ENCODE measurements at regions not wholly inside any gene's neighbourhood (a gene's known extent, or its start where the extent isn't known, plus 50 kb on each side); places are given as distances from the start of the nearest gene placed in this dataset.
"Not testable (repeated sequence)": the region's sequence is repeated elsewhere in the genome, so short reads cannot be mapped to it uniquely, and the experiment has no call there.

DNA sequence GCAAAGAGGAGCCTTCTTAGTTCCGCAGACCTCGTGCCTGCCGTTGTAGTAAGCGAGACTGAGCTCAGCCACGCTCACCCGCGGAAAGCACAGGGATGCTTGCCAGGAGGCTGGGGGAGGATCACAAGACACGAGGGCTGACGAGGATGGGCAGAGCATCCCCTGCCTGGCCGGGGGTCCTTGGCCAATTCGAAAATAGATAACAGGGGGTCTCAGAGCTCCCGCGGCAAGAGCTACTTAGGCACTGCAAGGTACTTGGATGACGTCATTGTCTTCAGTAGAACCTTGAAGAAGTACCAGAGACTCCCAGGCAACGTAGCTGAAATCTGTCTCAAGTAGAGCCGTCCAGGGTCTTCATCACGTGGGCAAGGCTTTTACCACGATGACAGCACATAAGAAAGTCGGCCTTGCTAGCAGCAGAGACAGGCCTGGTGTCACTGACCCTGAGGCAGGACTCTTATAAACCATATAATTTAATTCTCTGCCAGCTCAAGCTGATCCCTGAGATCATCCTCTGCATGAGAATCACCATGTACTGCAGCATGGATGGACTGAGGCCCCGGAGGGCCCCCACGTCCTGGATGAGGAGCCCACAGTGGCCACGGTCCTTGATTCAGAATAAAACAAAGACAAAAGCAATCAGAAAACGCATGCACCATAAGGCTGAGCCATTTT, 81.9 kb downstream of the TMEM18 start:
- no peak for DNase-seq (ENCODE audit: low spot score)

DNA sequence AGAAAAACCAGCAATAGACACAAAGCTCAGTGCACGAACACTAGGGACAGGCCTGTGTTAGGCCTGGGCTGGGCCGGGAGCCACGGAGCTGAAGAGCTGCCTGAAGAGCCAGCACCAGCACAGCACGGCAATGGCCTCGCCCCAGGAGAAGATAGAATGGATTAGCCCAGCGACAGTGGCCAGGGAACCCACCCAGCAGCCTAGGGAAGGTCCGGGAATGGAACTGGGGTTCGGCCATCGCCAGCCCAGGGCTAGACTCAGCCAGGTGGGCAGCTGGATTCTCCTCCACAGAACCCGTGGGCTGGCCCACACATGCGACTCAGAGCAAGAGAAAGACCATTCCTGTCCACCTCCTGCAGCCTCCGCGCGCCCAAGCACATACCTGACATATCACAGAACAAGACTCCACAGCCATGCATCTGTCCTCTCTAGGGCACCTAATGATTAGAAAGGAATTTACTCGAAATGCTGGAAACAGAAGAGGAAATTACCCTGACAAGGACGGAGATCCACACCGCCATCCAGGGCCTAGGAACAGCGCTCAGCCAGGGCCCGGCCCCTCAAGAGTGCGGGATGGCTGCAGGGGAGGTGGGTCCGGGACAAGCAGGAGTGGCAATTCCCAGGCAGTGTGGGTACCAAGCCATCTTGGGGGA, 82.8 kb downstream of the TMEM18 start:
- no peak for DNase-seq (ENCODE audit: low spot score)

DNA sequence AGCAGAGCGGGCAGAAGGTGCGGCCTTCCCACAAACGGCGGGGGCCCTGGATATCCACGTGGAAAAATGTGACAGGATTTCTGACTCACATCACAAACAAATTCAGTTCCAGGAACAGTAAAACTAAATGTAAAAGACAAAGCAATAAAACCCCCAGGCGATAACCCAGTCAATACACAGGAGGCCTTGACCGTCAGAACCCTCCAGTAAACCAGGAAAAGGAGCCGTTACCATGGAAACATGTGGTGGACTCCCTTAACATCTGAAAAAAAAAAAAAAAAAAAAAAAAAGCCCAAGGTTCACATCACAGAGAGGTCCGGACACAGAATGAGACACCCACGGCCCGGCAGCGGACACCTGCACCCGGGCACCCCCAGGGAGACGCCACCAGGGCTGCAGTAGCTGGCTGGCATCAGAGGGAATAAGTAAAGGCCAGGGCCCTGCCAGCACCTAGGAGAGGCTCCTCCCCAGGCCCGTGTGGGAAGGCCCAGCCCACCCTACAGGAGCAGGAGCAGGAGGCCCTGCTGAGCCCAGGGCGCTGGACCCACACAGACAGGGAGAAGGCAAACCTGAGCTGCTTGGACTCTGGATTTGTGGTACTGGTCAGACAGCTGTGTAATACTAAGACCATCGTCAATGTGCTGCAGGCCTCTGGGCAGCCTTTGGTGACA, 83.7 kb downstream of the TMEM18 start:
- no peak for DNase-seq (ENCODE audit: low spot score)

DNA sequence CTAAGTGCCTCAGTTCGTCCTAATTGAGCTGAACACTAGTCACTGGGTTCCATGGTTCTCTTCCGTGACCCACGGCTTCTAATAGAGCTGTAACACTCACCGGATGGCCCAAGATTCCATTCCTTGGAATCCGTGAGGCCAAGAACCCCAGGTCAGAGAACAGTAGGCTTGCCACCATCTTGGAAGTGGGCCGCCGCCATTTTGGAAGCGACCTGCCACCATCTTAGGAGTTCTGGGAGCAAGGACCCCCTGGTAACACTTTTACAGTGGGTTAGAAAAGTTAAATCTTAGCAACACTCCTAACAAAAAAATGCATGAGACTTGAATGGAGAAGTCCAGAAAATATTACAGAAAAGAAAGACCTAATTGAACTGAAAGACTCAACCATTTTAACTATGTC, 84.5 kb downstream of the TMEM18 start:
- DNase-seq (ENCODE audit: low spot score), result no peak

DNA sequence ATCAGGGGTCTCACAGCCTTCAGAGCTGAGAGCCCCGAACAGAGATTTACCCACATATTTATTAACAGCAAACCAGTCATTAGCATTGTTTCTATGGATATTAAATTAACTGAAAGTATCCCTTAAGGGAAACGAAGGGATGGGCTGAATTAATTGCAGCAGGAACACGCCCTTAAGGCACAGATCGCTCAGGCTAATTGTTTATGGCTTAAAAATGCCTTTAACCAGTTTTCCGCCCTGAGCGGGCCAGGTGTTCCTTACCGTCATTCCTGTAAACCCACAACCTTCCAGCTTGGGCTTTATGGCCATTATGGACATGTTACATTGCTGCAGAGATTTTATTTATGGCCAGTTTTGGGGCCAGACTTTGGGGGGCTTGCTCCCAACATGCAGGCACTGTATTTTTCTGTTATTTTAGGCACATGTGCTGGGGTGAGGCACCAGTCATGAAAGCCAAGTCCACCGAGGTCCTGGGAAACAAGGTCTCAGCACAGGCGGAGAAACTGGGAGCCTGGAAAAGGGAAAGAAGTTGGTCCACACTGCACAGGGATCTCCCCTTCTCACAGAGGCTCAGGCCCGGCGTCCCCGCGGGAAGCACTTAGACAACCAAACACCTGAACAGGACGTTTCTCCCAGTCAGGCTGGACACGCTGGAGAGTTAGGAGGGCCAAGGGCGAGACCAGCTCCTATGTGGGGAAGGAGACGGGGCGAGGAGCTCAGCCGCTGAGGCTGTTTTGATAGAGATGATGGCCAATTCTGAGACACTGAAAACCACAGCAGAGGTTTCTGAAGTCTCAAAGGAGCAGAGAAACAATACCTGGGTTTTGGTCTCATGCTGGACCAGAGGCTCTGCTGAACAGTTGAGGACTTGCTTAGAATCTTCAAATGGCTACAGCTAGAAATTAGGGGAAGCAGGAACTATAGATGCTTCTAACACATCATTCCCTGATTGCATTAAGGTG, 86.7 kb downstream of the TMEM18 start:
- DNase-seq (ENCODE audit: low spot score), result no peak

DNA sequence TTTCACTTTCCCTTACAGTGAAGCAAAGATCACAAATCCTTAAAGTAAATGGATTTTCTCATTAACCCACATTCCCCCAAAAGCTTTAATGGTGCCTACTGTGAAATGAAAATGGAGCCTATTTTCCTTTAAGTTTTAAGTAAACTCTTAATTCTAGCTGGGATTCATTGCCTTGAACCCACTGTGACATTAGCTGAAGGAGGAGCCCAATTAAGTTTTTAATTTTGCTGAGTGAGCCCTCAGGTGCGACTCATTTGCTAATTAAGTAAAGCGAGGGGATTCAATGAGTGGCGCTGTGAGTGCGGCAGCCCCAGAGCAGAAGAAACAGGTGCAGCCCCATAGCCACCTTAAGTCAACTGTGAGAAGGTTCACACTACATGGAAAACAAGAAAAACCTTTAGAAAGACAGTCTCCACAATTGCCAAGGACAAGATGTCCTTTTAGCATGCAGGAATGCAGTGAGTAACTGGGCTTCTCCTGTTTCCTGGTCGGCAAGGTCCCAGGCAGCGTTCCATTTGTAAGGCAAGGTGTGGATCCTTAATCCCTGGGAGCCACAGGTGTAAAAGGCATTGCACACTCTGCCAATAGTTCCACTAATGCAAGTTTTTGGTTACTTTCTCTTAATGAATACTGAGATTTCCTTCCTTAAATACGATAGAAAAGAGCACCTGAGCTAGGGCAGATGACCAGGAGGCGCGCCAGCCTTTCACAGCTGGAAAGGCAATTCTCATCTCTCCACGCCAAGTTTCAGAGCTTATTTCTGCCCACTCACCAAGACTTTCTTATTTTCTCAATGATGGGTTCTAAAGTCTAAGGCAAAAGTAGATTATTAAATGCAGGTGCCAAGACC, 87.7 kb downstream of the TMEM18 start:
- DNase-seq (ENCODE audit: low spot score), result no peak

DNA sequence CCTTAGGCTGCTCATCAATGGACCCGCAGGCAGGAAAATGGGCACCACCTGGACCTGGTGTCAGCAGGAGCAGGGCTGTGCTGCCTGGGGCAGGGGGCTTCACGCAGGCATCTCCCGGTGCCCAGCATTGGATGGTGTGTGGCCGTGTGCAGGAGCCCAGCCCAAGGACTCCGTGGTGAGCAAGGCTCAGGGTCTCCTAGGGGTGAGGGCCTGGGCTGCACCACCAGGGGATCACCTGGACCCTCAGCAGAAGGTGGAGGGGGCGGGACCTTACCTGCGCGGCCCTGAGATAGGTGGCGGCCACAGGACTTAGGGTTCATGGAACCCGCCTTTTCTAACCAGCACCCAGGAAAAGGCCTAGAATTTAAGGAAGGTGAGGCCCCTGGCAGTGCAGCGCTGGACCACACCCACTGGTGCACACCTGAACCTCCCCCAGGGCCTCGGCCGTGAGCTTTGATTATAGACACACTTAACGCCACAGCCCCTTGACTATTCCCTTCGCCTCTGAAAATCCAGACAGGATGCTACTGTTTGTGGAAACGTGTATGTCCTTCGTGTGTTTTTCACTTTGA, 89.0 kb downstream of the TMEM18 start:
- DNase-seq (ENCODE audit: low spot score), result no peak

DNA sequence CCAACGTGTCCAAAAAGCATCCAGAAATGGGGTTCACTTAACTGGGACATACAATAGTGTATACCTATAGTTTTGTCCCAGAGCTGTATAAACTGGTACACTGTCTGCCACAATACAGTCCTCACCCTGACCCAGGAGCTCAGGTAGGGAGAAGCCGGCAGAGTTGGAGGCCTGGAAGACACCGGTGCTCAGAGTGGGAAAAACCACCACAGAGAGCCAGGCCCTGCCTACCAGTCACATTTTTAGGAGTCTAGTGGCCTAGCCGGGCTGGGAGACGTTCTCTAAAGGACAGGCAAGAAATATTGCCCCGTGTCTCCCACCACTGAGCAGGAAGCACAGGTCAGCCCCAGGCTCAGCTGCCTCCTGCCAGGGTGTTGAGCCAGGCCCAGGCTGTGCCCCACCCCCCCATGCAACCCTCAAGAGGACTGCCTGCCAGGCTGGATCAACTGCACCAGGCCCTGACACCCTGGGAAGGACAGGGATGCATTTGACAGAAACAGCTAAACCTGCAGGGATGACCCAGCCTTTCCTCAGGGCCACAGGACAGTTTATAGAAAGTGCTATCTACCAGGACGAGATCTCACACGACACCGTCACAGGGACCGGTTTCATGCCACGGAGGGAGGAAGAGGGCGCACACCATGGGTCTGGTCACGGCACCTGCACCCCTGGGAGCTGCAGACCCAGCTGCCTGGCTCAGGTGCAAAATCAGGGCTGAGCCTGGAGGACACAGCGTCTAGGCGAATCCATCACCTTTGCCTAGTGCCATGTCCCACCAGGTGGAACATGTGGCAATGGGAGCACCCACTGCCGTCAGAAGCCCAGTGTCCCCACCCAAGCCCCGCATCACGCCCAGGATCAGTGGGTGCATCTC, 89.9 kb downstream of the TMEM18 start:
- no peak for DNase-seq (ENCODE audit: low spot score)

DNA sequence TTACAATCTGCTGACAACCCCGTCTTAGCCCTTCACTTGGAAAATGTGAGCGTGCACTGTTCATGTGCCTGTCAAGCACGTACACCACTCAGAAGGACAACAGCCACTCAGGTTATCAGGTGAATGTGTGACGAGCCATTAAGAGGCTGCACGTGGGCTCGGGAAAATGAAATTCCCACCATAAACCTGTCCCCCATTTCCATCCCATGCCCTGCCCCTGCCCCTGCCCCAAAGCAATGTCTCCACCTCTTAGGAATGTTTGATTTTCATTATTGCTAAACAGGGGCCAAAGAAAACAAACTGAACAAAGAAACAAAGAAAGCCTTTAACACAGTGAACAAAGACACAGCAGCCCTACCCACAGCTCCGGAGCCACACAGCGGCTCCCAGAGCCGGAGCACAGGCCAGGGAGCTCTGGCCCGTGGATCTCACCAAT, 90.5 kb downstream of the TMEM18 start:
- DNase-seq (ENCODE audit: low spot score), result no peak

DNA sequence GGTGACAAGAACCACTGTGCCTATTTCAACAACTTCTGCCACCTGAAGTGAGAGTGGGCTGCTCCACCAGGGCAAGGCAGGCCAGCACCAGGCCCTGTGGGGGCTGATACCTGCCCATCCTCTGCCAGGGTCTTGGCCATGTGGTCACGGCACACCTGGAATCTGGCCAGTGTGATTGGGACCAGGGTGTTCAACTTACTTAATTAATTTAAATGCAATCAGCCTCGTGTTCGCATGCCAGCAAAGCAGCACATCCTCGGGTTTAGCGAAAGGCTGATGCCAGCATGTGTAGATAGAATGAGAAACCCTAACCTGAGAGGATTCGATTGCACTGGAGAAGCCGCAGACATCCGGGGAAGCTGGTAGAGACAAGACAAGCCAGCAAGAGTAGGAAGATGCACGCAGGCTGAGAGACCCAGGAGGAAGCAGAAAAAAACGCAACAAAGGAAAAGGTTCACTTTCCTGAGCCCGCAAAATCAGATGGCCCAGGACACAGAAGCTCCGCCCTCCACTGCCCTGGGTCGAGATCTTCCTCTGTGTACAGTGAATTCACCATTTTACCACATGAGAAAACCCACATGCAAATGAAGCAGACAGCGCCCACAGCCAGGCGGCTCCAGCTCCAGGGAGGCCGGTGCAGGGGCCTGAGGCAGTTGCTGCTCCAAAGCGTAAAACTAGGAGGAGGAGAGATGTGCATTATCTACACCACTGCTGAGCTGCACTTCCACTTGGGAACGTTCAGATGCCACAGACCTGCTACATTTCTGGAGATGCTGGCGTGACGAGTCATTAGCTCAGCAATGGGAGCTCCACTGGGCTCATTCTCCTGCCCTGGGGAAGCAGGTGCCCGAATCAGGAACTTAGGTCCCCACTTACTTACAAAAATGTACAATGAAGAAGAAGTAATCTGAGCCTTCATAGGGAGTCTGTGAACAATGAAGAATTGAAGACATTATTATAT, 92.1 kb downstream of the TMEM18 start:
- DNase-seq (ENCODE audit: low spot score), result no peak

DNA sequence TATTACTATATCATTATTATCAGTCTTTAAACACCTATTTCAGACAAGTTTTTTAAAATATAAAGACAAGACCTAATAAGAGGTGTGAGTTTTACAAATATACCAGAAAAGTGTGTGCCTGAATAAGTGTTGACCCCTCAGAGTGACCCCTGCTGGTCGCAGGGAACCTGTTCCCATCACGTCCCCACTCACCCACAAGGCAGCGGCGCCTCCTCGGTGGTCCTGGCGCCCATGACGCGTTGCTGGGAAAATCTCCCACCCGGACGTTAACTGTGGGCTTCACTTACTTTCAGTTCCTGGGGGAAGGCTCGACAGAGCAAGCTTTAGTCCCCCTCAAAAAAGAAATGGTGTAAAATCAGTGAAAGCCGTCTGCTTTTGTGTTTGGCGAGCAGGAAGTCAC, 93.5 kb downstream of the TMEM18 start:
- DNase-seq (ENCODE audit: low spot score), result no peak

DNA sequence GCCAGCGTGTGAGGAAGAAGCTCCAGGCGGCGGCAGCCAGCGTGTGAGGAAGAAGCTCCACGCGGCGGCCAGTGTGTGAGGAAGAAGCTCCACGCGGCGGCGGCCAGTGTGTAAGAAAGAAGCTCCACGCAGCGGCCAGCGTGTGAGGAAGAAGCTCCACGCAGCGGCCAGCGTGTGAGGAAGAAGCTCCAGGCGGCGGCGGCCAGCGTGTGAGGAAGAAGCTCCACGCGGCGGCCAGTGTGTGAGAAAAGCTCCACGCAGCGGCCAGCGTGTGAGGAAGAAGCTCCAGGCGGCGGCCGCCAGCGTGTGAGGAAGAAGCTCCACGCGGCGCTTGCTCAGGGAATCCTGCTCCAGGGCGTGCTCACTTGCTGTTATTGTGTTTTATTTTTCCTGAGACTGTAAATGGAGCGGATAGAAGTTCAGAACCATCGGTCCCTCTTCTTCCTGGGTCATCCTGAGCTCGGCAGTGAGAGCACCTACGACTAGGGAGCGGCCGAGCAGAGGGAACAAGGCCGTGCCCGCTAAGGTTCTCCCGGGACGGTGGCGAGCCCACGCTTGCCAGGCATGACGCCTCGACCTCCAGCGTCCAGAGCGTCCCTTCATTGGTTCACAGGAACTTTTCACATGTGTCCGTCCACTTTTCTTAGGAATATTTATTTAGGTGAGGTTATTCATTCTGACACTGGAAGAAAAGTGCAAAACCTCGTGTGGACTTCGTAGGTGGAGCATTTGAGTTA, 94.2 kb downstream of the TMEM18 start:
- no peak for DNase-seq (ENCODE audit: low spot score)

DNA sequence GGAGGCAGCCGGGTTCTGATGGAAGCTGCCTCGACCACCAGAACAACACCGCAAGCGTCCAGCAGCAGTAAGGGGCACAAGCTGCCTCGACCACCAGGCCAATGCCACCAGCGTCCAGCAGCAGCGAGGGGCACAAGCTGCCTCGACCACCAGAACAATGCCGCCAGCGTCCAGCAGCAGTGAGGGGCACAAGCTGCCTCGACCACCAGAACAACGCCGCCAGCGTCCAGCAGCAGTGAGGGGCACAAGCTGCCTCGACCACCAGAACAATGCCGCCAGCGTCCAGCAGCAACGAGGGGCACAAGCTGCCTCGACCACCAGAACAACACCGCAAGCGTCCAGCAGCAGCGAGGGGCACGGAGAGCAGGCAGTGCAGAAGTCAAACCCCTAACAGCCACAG, 94.9 kb downstream of the TMEM18 start:
- not testable (repeated sequence) for DNase-seq (ENCODE audit: low spot score)

DNA sequence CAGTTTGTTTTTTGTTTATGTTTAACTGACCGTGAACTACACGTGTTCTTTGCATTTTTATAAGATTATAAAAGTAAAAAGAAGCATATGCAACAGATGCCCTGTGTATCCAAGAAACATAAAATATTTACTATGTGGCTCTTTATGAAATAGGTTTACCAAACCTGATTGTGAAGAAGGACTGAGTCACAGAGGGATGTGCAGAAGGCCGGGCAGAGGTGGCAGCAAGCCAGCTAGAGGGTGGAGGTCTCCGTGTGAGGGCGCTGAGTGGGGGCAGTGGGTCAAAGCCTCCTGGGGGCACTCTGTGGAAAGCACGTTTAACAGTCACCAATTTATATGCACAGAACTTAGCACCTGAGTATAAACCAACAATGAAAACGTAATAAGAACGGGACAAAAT, 97.2 kb downstream of the TMEM18 start:
- DNase-seq (ENCODE audit: low spot score), result no peak

DNA sequence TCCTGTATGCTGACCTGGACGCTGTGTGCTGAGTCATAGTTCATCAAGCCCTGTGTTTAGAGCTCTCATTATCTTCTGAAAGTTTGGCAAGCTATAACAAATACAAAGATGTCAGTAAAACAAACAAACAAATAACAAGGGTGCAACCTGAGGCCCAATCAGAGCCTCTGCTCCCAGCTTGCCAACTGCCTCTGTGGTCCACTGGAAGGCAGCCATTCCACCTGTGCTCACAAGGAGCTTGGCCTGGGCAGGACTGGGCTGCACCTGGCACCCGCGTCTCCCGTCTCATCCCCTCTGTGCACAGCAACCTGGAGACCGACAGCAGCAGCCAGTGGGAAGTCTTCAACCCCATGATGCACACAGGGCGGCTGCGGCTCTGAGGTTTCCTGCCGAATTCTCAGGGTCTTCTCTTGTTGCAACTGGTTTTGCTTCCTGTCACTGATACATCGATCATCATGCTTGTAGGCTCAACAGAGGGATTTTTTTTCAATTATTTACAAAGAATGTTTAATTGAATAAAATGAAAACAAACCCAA, 97.8 kb downstream of the TMEM18 start:
- no peak for DNase-seq (ENCODE audit: low spot score)

DNA sequence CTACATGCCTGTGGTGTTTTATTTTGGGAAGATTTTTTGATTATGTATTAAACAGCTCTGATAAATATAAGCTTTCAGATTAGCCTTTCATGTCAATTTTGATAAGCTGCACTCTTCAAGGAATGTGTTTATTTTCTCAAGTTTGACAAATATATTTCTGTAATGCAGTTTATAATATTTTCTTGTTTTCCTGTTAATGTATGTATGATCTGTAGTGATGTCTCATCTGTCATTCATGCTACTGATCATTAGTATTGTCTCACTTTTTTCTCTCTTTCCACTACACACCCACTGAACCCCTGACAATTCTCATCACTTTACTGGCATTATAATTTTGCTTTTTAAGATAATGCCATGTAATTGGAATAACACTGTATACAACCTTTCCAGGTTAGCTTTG, 100.9 kb downstream of the TMEM18 start:
- DNase-seq (ENCODE audit: low spot score), result no peak

DNA sequence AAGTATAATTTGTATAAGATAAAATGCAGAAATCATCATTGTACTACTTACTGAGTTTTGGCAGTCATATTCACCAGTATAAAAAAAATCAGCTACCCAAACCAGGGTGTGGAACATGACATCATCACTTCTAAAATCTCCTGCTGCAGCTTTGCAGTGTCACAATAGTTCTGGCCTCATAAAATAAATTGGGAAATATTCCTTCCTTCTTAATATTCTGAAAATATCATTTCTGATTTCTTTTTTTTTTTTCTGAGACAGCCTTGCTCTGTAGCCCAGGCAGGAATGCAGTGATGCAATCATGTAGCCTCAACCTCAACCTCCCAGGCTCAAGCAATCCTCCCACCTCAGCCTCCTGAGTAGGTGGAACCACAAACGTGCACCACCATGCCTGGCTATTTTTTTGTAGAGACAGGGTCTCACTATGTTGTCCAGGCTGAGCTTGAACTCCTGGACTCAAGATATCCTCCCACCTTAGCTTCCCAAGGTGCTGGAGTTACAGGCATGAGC, 101.4 kb downstream of the TMEM18 start:
- DNase-seq (ENCODE audit: low spot score), result no peak
